Keratinocyte (primary cell): ENCODE measurements at regions not wholly inside any gene's neighbourhood (a gene's known extent, or its start where the extent isn't known, plus 50 kb on each side); places are given as distances from the start of the nearest gene placed in this dataset.

Experiments used
- DNase-seq: peaks from one replicate; pipeline ENCODE4 v3.0.0-alpha.2; 2011; ENCODE audit warnings: low read depth, missing footprints, low spot score
- FAIRE-seq: peaks from 2 replicates; lab custom pipeline; 2011; peaks lifted over from hg19 to GRCh38; lab: Jason Lieb, UNC
- H2AFZ ChIP-seq: 2 replicates; pipeline ENCODE4 v1.6.0; 2012; ENCODE audit warnings: low read length, control low read depth, inconsistent platforms; ENCODE audit not compliant: control insufficient read depth
- H3K27ac ChIP-seq: 2 replicates; pipeline ENCODE4 v1.5.1; 2011; ENCODE audit warnings: low read length; ENCODE audit not compliant: control insufficient read depth, insufficient read depth
- H3K27me3 ChIP-seq: 3 replicates; pipeline ENCODE4 v1.6.0; 2011; ENCODE audit warnings: low read length; ENCODE audit not compliant: control insufficient read depth, insufficient read depth; ENCODE audit errors: extremely low read depth
- H3K36me3 ChIP-seq, 2 experiments: 2 replicates in 1 of 2; 3 replicates in 1 of 2; pipeline ENCODE4 v1.5.1; 2011; ENCODE audit warnings: low read length in 2 of 2, mild to moderate bottlenecking in 1 of 2; ENCODE audit not compliant: control insufficient read depth in 2 of 2, insufficient read depth in 2 of 2; ENCODE audit errors: extremely low read depth in 1 of 2
- H3K4me1 ChIP-seq: 3 replicates; pipeline ENCODE4 v1.5.1; 2011; ENCODE audit warnings: low read length; ENCODE audit not compliant: control insufficient read depth, insufficient read depth; ENCODE audit errors: extremely low read depth
- H3K4me2 ChIP-seq: 3 replicates; pipeline ENCODE4 v1.6.0; 2011; ENCODE audit warnings: low read depth, low read length; ENCODE audit not compliant: control insufficient read depth, insufficient read depth; ENCODE audit errors: extremely low read depth
- H3K4me3 ChIP-seq, 3 experiments: fragments of 200-600 bp in 1 of 3; sonication (generic) in 1 of 3; 2 replicates in 2 of 3; 3 replicates in 1 of 3; pipeline ENCODE4 v1.5.1; 2011 to 2016; ENCODE audit warnings: low read length in 3 of 3, mild to moderate bottlenecking in 3 of 3, control low read depth in 2 of 3, inconsistent platforms in 1 of 3, low read depth in 1 of 3, mixed read lengths in 1 of 3, mixed run types in 1 of 3, moderate library complexity in 1 of 3; ENCODE audit not compliant: control insufficient read depth in 2 of 3, insufficient read depth in 2 of 3; ENCODE audit errors: extremely low read depth in 1 of 3
- H3K79me2 ChIP-seq: 2 replicates; pipeline ENCODE4 v1.6.0; 2012; ENCODE audit warnings: low read length; ENCODE audit not compliant: control insufficient read depth, insufficient read depth
- H3K9ac ChIP-seq: 3 replicates; pipeline ENCODE4 v1.6.0; 2011; ENCODE audit warnings: low read length; ENCODE audit not compliant: control insufficient read depth, insufficient read depth; ENCODE audit errors: extremely low read depth
- H3K9me1 ChIP-seq: 3 replicates; pipeline ENCODE4 v1.6.0; 2011; ENCODE audit warnings: low read length; ENCODE audit not compliant: control insufficient read depth, insufficient read depth; ENCODE audit errors: extremely low read depth
- H3K9me3 ChIP-seq: 2 replicates; pipeline ENCODE4 v1.5.1; 2012; ENCODE audit warnings: low read depth, low read length; ENCODE audit not compliant: control insufficient read depth
- H4K20me1 ChIP-seq: 3 replicates; pipeline ENCODE4 v1.6.0; 2011; ENCODE audit warnings: low read length; ENCODE audit not compliant: control insufficient read depth, insufficient read depth; ENCODE audit errors: extremely low read depth
- CTCF ChIP-seq, 3 experiments: IDR thresholded peaks in 1 of 3; conservative IDR thresholded peaks in 1 of 3; optimal IDR thresholded peaks in 1 of 3; 2 replicates in 2 of 3; 3 replicates in 1 of 3; pipeline versions ENCODE3 to v1.5.1; 2011; ENCODE audit warnings: low read length in 3 of 3, mild to moderate bottlenecking in 3 of 3, moderate library complexity in 2 of 3, control low read depth in 1 of 3, inconsistent platforms in 1 of 3; ENCODE audit not compliant: insufficient read depth in 2 of 3; ENCODE audit errors: extremely low read depth in 1 of 3
- EZH2 ChIP-seq: IDR thresholded peaks from one replicate; pipeline ENCODE4 v1.6.1; 2012; ENCODE audit warnings: inconsistent platforms, mild to moderate bottlenecking, low read length, moderate library complexity
- dilution Hi-C: fragments of 300-500 bp; cut with MboI; formaldehyde crosslinking; loops from one replicate; pipeline ENCODE4 v1.7.0; 2020; ENCODE audit warnings: low sequenced_read_pairs; ENCODE audit not compliant: extremely low pct_ligation_motif_present

- Histone ChIP-seq H3K27ac (no peak overlapping the region), H4K20me1 (no peaks in the 10 kb centered on the region), H3K79me2 (no peaks in the 10 kb centered on the region), H2AFZ (no peak overlapping the region), H3K9me3 (no peaks in the 10 kb centered on the region), H3K9ac (no peak overlapping the region), H3K9me1 (no peaks in the 10 kb centered on the region), H3K36me3 (no peaks in the 10 kb centered on the region), H3K4me1 (peaks cover 33% of the 10 kb centered on the region), H3K4me3 (no peak overlapping the region), H3K27me3 (no peaks in the 10 kb centered on the region), H3K4me2 (no peak overlapping the region)
- DNase-seq (no peak), FAIRE-seq (no peak)
- dilution Hi-C loops: no loop called here
- no peak for TF ChIP-seq EZH2
- TF ChIP-seq CTCF (optimal IDR thresholded peaks at IDR 0.05 in 1 of 3, IDR thresholded peaks at IDR 0.05 in 1 of 3, conservative IDR thresholded peaks at IDR 0.05 in 1 of 3; ENCODE audit: extremely low read depth in 1 of 3, insufficient read depth in 2 of 3, low read length in 3 of 3): no peak
These were observed 526.1 kb upstream of the BTBD3 start for GRCh38 chr20:11391591-11391990.

- H3K4me1 ChIP-seq: peaks cover 17% of the 10 kb centered on the region
- no peaks in the 10 kb centered on the region for H4K20me1 ChIP-seq
- H3K9ac ChIP-seq: no peak overlapping the region
- no peaks in the 10 kb centered on the region for H3K36me3 ChIP-seq
- no peak overlapping the region for H3K4me3 ChIP-seq
- DNase-seq (peak; percentile 73), FAIRE-seq (peak; percentile 76)
- dilution Hi-C loops: no loop called here
- no peaks in the 10 kb centered on the region for H3K9me3 ChIP-seq
- H3K27me3 ChIP-seq: no peaks in the 10 kb centered on the region
- TF ChIP-seq CTCF (optimal IDR thresholded peaks at IDR 0.05 in 1 of 3, IDR thresholded peaks at IDR 0.05 in 1 of 3, conservative IDR thresholded peaks at IDR 0.05 in 1 of 3; ENCODE audit: extremely low read depth in 1 of 3, insufficient read depth in 2 of 3, low read length in 3 of 3) (no peak), EZH2 (no peak)
- no peaks in the 10 kb centered on the region for H3K79me2 ChIP-seq
- no peaks in the 10 kb centered on the region for H3K9me1 ChIP-seq
- H2AFZ ChIP-seq: peak overlapping the region; percentile 40
- no peak overlapping the region for H3K4me2 ChIP-seq
- H3K27ac ChIP-seq: peak overlapping the region; percentile 92
These were observed 523.4 kb upstream of the BTBD3 start for GRCh38 chr20:11394145-11394833.
